Neural cell (in vitro differentiated cells): ENCODE measurements at regions not wholly inside any gene's neighbourhood (a gene's known extent, or its start where the extent isn't known, plus 50 kb on each side); places are given as distances from the start of the nearest gene placed in this dataset.

ENCODE experiments used
- H2AFZ ChIP-seq: fragments of 200-600, 300-800 bp; sonication (generic), shearing (Covaris generic); 2 replicates; pipeline ENCODE4 v1.6.0; 2014; ENCODE audit warnings: low read depth, mild to moderate bottlenecking, antibody characterized with exemption, low read length, moderate library complexity
- H3F3A ChIP-seq: fragments of 200-600 bp; shearing (Covaris generic); 2 replicates; pipeline ENCODE4 v1.6.1; 2016; ENCODE audit warnings: mild to moderate bottlenecking, moderate library complexity, mixed read lengths, antibody characterized with exemption, low read length; ENCODE audit not compliant: insufficient read depth, poor library complexity, severe bottlenecking
- H3K27ac ChIP-seq: fragments of 200-600, 300-800 bp; sonication (generic), shearing (Covaris generic); 2 replicates; pipeline ENCODE4 v1.5.1; 2014; ENCODE audit warnings: mild to moderate bottlenecking, low read length, moderate library complexity
- H3K27me3 ChIP-seq: fragments of 300-800, 200-600 bp; sonication (generic), shearing (Covaris generic); 2 replicates; pipeline ENCODE4 v1.6.0; 2014; ENCODE audit warnings: mild to moderate bottlenecking, low read depth, low read length, moderate library complexity; ENCODE audit not compliant: insufficient read depth
- H3K36me3 ChIP-seq: fragments of 300-800, 200-600 bp; sonication (generic), shearing (Covaris generic); 2 replicates; pipeline ENCODE4 v1.5.1; 2014; ENCODE audit warnings: mild to moderate bottlenecking, antibody characterized with exemption, low read length, moderate library complexity; ENCODE audit not compliant: insufficient read depth
- H3K4me2 ChIP-seq: fragments of 300-800, 200-600 bp; sonication (generic), shearing (Covaris generic); 2 replicates; pipeline ENCODE4 v1.6.0; 2014; ENCODE audit warnings: mild to moderate bottlenecking, low read length
- H3K4me3 ChIP-seq: fragments of 300-800, 200-600 bp; sonication (generic), shearing (Covaris generic); 2 replicates; pipeline ENCODE4 v1.5.1; 2014; ENCODE audit warnings: mild to moderate bottlenecking, low read length, moderate library complexity
- H3K79me2 ChIP-seq: fragments of 200-600 bp; shearing (Covaris generic); replicated peaks from 2 replicates; pipeline ENCODE4 v1.6.0; 2014; ENCODE audit warnings: mild to moderate bottlenecking, low read length, moderate library complexity; ENCODE audit not compliant: insufficient read depth
- H3K9ac ChIP-seq: fragments of 300-800, 200-600 bp; sonication (generic), shearing (Covaris generic); 2 replicates; pipeline ENCODE4 v1.6.1; 2016; ENCODE audit warnings: mild to moderate bottlenecking, low read length, mixed read lengths
- H3K9me2 ChIP-seq: fragments of 200-600 bp; shearing (Covaris generic); 2 replicates; pipeline ENCODE4 v1.6.1; 2016; ENCODE audit warnings: mild to moderate bottlenecking, low read length, mixed read lengths; ENCODE audit not compliant: insufficient read depth
- H3K9me3 ChIP-seq: fragments of 200-600, 300-800 bp; sonication (generic), shearing (Covaris generic); 2 replicates; pipeline ENCODE4 v1.6.1; 2016; ENCODE audit warnings: mild to moderate bottlenecking, mixed run types, low read length, moderate library complexity, mixed read lengths
- H4K20me1 ChIP-seq: fragments of 200-600 bp; shearing (Covaris generic); 2 replicates; pipeline ENCODE4 v1.6.1; 2016; ENCODE audit warnings: mild to moderate bottlenecking, mixed run types; ENCODE audit not compliant: insufficient read depth
- EP300 ChIP-seq: fragments of 450-650 bp; conservative IDR thresholded peaks from 2 replicates; pipeline ENCODE4 v1.6.1; 2014; ENCODE audit warnings: antibody characterized with exemption, mild to moderate bottlenecking, moderate library complexity; ENCODE audit not compliant: poor library complexity, severe bottlenecking
- EZH2 ChIP-seq: fragments of 200-600, 300-800 bp; shearing (Covaris generic), sonication (generic); IDR thresholded peaks from 2 replicates; pipeline ENCODE4 v1.6.1; 2014; ENCODE audit warnings: antibody characterized with exemption, low read length, borderline replicate concordance, mild to moderate bottlenecking; ENCODE audit not compliant: insufficient read depth, poor library complexity, severe bottlenecking
- MXI1 ChIP-seq: fragments of 450-650 bp; conservative IDR thresholded peaks from 2 replicates; pipeline ENCODE4 v1.6.1; 2014; ENCODE audit warnings: antibody characterized with exemption, mild to moderate bottlenecking; ENCODE audit not compliant: poor library complexity, severe bottlenecking
- POLR2AphosphoS5 ChIP-seq: IDR thresholded peaks from 2 replicates; pipeline ENCODE4 v1.6.1; 2012
- RAD21 ChIP-seq: fragments of 450-650 bp; conservative IDR thresholded peaks from 2 replicates; pipeline ENCODE4 v1.6.1; 2014; ENCODE audit warnings: antibody characterized with exemption, mild to moderate bottlenecking, moderate library complexity
- SMC3 ChIP-seq: fragments of 450-650 bp; conservative IDR thresholded peaks from 2 replicates; pipeline ENCODE4 v1.6.1; 2014; ENCODE audit warnings: antibody characterized with exemption, mild to moderate bottlenecking, moderate library complexity; ENCODE audit not compliant: poor library complexity
- TAF1 ChIP-seq: IDR thresholded peaks from 2 replicates; pipeline ENCODE4 v1.6.1; 2012; ENCODE audit warnings: low read depth
- TF ChIP-seq, protein P1 (sequence below): fragments of 450-650 bp; IDR thresholded peaks from 2 replicates; pipeline ENCODE4 v1.5.1; 2014; ENCODE audit warnings: antibody characterized with exemption, mild to moderate bottlenecking, moderate library complexity; ENCODE audit not compliant: poor library complexity, severe bottlenecking
- TF ChIP-seq, protein P2 (sequence below): IDR thresholded peaks from 2 replicates; pipeline ENCODE4 v1.6.1; 2012; ENCODE audit warnings: borderline replicate concordance

DNA sequence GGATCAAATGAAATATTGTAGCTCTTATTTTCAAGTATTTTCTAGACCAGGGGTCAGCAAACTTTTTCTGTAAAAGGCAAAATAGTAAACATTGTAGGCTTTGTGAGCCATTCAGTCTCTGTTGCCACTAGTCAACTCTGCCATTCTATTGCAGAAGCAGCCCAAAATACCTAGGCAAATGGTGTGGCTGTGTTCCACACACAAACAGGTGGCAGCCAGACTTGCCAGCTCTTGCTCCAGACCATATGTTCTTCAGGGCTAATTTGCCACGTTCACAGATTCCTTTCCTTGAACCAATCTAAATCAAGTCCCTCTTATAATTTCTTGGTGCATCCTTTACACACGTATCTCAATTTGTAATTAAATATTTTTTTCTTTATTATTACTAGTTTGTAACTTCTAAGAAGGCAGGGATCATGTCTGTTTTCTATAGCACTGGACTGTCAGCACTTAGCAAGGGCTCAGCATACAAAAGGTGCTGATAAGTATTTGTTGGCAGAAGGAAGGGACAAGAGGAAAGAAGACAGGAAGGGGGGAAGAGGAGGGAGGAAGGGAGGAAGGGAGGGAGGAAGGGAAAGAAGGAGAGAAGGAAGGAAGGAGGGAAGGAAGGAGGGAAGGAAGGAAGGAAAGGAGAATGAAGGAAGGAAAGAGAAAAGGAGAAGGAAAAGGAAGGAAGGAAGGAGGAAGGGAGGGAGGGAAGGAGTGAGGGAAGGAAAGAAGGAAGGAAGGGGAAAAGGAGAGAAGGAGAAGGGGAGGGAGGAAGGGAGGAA is 106.5 kb upstream of the EDEM3 start:
- no peaks in the 10 kb centered on the region for H3K79me2 ChIP-seq
- no peaks in the 10 kb centered on the region for H3K9me2 ChIP-seq
- no peaks in the 10 kb centered on the region for H4K20me1 ChIP-seq
- H3K27me3 ChIP-seq = no peaks in the 10 kb centered on the region
- no peak overlapping the region for H3K4me3 ChIP-seq
- TF ChIP-seq POLR2AphosphoS5 (no peak), TAF1 (no peak), RAD21 (no peak), SMC3 (no peak), EZH2 (no peak), MXI1 (no peak)
- TF ChIP-seq, protein P1, sequence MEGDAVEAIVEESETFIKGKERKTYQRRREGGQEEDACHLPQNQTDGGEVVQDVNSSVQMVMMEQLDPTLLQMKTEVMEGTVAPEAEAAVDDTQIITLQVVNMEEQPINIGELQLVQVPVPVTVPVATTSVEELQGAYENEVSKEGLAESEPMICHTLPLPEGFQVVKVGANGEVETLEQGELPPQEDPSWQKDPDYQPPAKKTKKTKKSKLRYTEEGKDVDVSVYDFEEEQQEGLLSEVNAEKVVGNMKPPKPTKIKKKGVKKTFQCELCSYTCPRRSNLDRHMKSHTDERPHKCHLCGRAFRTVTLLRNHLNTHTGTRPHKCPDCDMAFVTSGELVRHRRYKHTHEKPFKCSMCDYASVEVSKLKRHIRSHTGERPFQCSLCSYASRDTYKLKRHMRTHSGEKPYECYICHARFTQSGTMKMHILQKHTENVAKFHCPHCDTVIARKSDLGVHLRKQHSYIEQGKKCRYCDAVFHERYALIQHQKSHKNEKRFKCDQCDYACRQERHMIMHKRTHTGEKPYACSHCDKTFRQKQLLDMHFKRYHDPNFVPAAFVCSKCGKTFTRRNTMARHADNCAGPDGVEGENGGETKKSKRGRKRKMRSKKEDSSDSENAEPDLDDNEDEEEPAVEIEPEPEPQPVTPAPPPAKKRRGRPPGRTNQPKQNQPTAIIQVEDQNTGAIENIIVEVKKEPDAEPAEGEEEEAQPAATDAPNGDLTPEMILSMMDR = no peak
- no peaks in the 10 kb centered on the region for H3K36me3 ChIP-seq
- H3K9ac ChIP-seq = no peak overlapping the region
- no peaks in the 10 kb centered on the region for H3K9me3 ChIP-seq
- no peak overlapping the region for H2AFZ ChIP-seq
- H3F3A ChIP-seq = no peaks in the 10 kb centered on the region
- no peak overlapping the region for H3K4me2 ChIP-seq
- no peak overlapping the region for H3K27ac ChIP-seq

DNA sequence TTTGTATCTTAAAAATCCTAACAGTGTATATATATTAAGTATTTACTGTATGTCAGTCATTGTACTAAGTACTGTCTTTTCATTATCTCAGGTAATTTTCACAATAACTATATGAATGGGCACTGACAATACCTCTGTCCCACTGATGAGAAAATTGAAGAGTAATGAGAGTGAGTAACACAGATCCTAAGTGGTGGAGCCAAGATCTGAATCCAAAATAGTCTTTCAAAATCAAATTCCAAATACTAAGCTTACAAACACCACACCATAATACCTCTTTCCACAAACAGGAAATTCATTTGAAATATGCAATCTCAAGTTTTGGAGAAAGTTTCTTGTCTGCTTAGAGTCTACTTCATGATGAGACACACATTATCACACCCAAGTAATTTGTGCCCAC is 105.9 kb upstream of the EDEM3 start:
- no peak overlapping the region for H3K4me3 ChIP-seq
- H3F3A ChIP-seq = no peaks in the 10 kb centered on the region
- no peaks in the 10 kb centered on the region for H4K20me1 ChIP-seq
- H3K79me2 ChIP-seq = no peaks in the 10 kb centered on the region
- no peaks in the 10 kb centered on the region for H3K27me3 ChIP-seq
- no peak overlapping the region for H3K9ac ChIP-seq
- no peaks in the 10 kb centered on the region for H3K9me3 ChIP-seq
- no peak overlapping the region for H3K4me2 ChIP-seq
- TF ChIP-seq, protein P1 = no peak
- TF ChIP-seq SMC3 = no peak
- TF ChIP-seq TAF1 = no peak
- TF ChIP-seq, protein P2, sequence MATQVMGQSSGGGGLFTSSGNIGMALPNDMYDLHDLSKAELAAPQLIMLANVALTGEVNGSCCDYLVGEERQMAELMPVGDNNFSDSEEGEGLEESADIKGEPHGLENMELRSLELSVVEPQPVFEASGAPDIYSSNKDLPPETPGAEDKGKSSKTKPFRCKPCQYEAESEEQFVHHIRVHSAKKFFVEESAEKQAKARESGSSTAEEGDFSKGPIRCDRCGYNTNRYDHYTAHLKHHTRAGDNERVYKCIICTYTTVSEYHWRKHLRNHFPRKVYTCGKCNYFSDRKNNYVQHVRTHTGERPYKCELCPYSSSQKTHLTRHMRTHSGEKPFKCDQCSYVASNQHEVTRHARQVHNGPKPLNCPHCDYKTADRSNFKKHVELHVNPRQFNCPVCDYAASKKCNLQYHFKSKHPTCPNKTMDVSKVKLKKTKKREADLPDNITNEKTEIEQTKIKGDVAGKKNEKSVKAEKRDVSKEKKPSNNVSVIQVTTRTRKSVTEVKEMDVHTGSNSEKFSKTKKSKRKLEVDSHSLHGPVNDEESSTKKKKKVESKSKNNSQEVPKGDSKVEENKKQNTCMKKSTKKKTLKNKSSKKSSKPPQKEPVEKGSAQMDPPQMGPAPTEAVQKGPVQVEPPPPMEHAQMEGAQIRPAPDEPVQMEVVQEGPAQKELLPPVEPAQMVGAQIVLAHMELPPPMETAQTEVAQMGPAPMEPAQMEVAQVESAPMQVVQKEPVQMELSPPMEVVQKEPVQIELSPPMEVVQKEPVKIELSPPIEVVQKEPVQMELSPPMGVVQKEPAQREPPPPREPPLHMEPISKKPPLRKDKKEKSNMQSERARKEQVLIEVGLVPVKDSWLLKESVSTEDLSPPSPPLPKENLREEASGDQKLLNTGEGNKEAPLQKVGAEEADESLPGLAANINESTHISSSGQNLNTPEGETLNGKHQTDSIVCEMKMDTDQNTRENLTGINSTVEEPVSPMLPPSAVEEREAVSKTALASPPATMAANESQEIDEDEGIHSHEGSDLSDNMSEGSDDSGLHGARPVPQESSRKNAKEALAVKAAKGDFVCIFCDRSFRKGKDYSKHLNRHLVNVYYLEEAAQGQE = no peak
- no peak for TF ChIP-seq POLR2AphosphoS5
- no peak for TF ChIP-seq MXI1
- no peak for TF ChIP-seq EP300
- no peak for TF ChIP-seq EZH2
- TF ChIP-seq RAD21 = no peak
- H2AFZ ChIP-seq = no peak overlapping the region
- no peak overlapping the region for H3K27ac ChIP-seq
- H3K9me2 ChIP-seq = no peaks in the 10 kb centered on the region
- H3K36me3 ChIP-seq = no peaks in the 10 kb centered on the region
